ENCODE measurements at regions not wholly inside any gene's neighbourhood (a gene's known extent, or its start where the extent isn't known, plus 50 kb on each side); places are given as distances from the start of the nearest gene placed in this dataset.
A peak's percentile ranks its signal among the peaks of the same experiment; 100 is the strongest.

- DNase-seq: peak; percentile 14
Observed at GRCh38 chr9:3732077-3733038, 206.6 kb upstream of the RFX3 start.

GRCh38 chr9:3730511-3730922 is 204.7 kb upstream of the RFX3 start:
- no peak for DNase-seq

GRCh38 chr9:3721096-3721495 is 195.3 kb upstream of the RFX3 start:
- DNase-seq: no peak

GRCh38 chr9:3719286-3719685 is 193.5 kb upstream of the RFX3 start:
- no peak for DNase-seq

- no peak for DNase-seq
Observed at GRCh38 chr9:3716415-3716814, 190.6 kb upstream of the RFX3 start.

GRCh38 chr9:3708751-3709150 is 182.9 kb upstream of the RFX3 start:
- DNase-seq: no peak

- DNase-seq: no peak
Observed at GRCh38 chr9:3704890-3705289, 179.1 kb upstream of the RFX3 start.

GRCh38 chr9:3700772-3701171 is 175.0 kb upstream of the RFX3 start:
- no peak for DNase-seq

- DNase-seq: no peak
Observed at GRCh38 chr9:3699883-3700282, 174.1 kb upstream of the RFX3 start.

- DNase-seq: no peak
Observed at GRCh38 chr9:3698531-3698930, 172.7 kb upstream of the RFX3 start.

- DNase-seq: no peak
Observed at GRCh38 chr9:3698076-3698475, 172.3 kb upstream of the RFX3 start.

GRCh38 chr9:3696368-3696767 is 170.6 kb upstream of the RFX3 start:
- no peak for DNase-seq

GRCh38 chr9:3692606-3693005 is 166.8 kb upstream of the RFX3 start:
- no peak for DNase-seq

- no peak for DNase-seq
Observed at GRCh38 chr9:3689555-3689954, 163.8 kb upstream of the RFX3 start.

GRCh38 chr9:3687145-3687544 is 161.3 kb upstream of the RFX3 start:
- no peak for DNase-seq

- DNase-seq: no peak
Observed at GRCh38 chr9:3682186-3682585, 156.4 kb upstream of the RFX3 start.

GRCh38 chr9:3677541-3677940 is 151.7 kb upstream of the RFX3 start:
- no peak for DNase-seq

- no peak for DNase-seq
Observed at GRCh38 chr9:3676766-3677165, 151.0 kb upstream of the RFX3 start.

GRCh38 chr9:3675946-3676345 is 150.1 kb upstream of the RFX3 start:
- no peak for DNase-seq

- no peak for DNase-seq
Observed at GRCh38 chr9:3674561-3674960, 148.8 kb upstream of the RFX3 start.

- no peak for DNase-seq
Observed at GRCh38 chr9:3672399-3672798, 146.6 kb upstream of the RFX3 start.

- DNase-seq: no peak
Observed at GRCh38 chr9:3664044-3664443, 138.2 kb upstream of the RFX3 start.

GRCh38 chr9:3662671-3663070 is 136.9 kb upstream of the RFX3 start:
- no peak for DNase-seq

- no peak for DNase-seq
Observed at GRCh38 chr9:3660936-3661335, 135.1 kb upstream of the RFX3 start.

GRCh38 chr9:3659647-3660046 is 133.8 kb upstream of the RFX3 start:
- DNase-seq: no peak

All from stimulated activated CD4-positive, alpha-beta T cell treated with anti-CD3 and anti-CD28 coated beads, Interleukin-1b, Interleukin-23, amount 100 ng/mL, for 48 hours (primary cell).